ENCODE measurements at regions not wholly inside any gene's neighbourhood (a gene's known extent, or its start where the extent isn't known, plus 50 kb on each side); places are given as distances from the start of the nearest gene placed in this dataset.

- no peak for DNase-seq (ENCODE audit: low spot score in 2 of 2)
- ATAC-seq = no peak
- no peaks in the 10 kb centered on the region for H3K36me3 Mint-ChIP-seq
- H3K9me3 Mint-ChIP-seq = no peaks in the 10 kb centered on the region
- H3K27ac Mint-ChIP-seq = no peak overlapping the region
Observed at GRCh38 chr6:134738211-134738885, 211.6 kb downstream of the ALDH8A1 start.

DNA sequence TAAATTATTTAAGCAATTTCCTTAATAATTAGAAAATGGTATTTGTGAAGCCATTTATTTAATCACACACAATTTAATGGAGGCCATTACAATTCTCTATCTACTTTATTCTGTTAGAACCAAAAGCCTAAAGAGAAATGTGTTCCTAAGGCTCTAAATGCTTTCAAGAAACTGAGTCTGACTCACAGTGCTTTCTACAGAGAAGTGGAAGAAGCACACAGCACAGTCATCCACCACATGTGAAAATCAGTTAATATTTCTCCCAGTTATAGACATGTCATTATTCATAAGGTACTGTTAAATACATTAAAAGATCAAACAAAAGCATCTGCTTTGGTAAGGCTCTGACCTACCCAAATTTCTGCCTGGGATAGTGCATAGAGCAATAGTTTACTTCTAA is 214.4 kb downstream of the ALDH8A1 start:
- Mint-ChIP-seq H3K27ac (no peak overlapping the region), H3K9me3 (no peaks in the 10 kb centered on the region), H3K36me3 (no peaks in the 10 kb centered on the region)
- DNase-seq (ENCODE audit: low spot score in 2 of 2) (no peak), ATAC-seq (no peak)

GRCh38 chr6:134734312-134734869 is 215.5 kb downstream of the ALDH8A1 start:
- no peaks in the 10 kb centered on the region for H3K9me3 Mint-ChIP-seq
- ATAC-seq = no peak

GRCh38 chr6:134733801-134734200 is 216.1 kb downstream of the ALDH8A1 start:
- Mint-ChIP-seq H3K27ac (no peak overlapping the region), H3K36me3 (no peaks in the 10 kb centered on the region), H3K9me3 (no peaks in the 10 kb centered on the region)
- ATAC-seq = no peak
- no peak for DNase-seq (ENCODE audit: low spot score in 2 of 2)

More at GRCh38 chr6:134734312-134734869, 215.5 kb downstream of the ALDH8A1 start:
- Mint-ChIP-seq H3K27ac (no peak overlapping the region), H3K36me3 (no peaks in the 10 kb centered on the region)
- no peak for DNase-seq (ENCODE audit: low spot score in 2 of 2)

GRCh38 chr6:134732763-134733162 is 217.1 kb downstream of the ALDH8A1 start:
- Mint-ChIP-seq H3K27ac (no peak overlapping the region), H3K9me3 (no peaks in the 10 kb centered on the region), H3K36me3 (no peaks in the 10 kb centered on the region)
- DNase-seq (ENCODE audit: low spot score in 2 of 2) = no peak
- no peak for ATAC-seq

- no peak for DNase-seq (ENCODE audit: low spot score in 2 of 2)
- Mint-ChIP-seq H3K9me3 (no peaks in the 10 kb centered on the region), H3K36me3 (no peaks in the 10 kb centered on the region), H3K27ac (no peak overlapping the region)
- no peak for ATAC-seq
Observed at GRCh38 chr6:134731615-134732014, 218.3 kb downstream of the ALDH8A1 start.

DNA sequence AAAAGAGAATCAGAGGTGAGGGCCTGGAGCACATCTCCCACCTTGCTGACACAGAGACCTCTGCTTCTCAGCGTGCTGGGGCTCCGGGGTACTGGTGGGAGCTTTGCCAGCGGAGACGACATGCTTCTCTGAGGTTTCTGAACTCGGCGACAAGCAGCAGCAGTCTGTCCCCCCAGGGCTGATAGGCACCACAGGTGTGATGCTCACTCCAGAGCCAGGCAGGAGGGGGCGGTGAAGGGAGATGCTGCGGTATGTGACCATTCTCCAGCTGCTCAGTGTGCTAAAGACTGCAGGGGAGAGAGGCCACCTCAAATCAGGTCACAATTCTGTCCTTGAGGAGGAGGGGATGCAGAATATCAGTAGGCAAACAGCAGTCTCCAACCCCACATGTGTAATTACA is 219.9 kb downstream of the ALDH8A1 start:
- Mint-ChIP-seq H3K27ac (no peak overlapping the region), H3K9me3 (no peaks in the 10 kb centered on the region), H3K36me3 (no peaks in the 10 kb centered on the region)
- DNase-seq (ENCODE audit: low spot score in 2 of 2) = no peak
- ATAC-seq = no peak

DNA sequence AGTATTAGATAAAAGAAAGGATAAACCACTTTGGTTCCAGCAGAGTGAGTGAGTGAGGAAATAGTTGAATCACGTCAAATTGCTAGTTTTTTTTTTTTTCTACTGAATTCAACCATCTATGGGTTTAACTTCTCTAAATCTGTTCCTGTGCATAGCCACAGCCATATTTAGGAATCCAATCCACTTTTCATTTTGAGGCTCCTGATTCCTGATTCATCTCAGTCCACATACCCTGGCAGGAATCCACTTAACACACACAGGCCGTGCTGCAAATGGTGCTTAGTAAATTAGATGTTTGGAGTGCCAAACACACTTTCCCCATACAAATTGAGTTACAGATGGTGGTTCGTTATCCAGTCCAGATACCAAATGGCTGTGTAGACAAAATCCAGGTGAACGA is 220.3 kb downstream of the ALDH8A1 start:
- DNase-seq (ENCODE audit: low spot score in 2 of 2) (no peak), ATAC-seq (no peak)
- Mint-ChIP-seq H3K36me3 (no peaks in the 10 kb centered on the region), H3K27ac (no peak overlapping the region), H3K9me3 (no peaks in the 10 kb centered on the region)

DNA sequence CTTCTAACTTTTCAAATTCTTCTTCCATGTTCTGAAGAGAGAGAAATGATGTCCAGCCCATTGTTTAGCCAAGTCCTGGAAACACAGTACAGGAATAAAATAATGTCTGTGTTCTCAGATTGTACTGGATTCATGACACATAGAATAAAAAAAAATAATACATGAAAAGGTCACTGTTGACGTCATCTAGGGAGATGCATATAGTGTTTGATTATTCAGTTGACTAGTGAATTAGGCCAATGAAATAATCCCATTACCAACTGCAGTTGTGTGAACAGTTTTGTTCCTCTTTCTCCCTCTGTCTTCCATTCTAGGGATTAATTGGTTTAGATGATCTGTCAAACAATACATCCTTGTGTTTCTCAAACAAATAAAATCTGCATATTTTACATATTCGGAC is 222.8 kb downstream of the ALDH8A1 start:
- Mint-ChIP-seq H3K36me3 (no peaks in the 10 kb centered on the region), H3K9me3 (no peaks in the 10 kb centered on the region), H3K27ac (no peak overlapping the region)
- ATAC-seq (no peak), DNase-seq (ENCODE audit: low spot score in 2 of 2) (no peak)

DNA sequence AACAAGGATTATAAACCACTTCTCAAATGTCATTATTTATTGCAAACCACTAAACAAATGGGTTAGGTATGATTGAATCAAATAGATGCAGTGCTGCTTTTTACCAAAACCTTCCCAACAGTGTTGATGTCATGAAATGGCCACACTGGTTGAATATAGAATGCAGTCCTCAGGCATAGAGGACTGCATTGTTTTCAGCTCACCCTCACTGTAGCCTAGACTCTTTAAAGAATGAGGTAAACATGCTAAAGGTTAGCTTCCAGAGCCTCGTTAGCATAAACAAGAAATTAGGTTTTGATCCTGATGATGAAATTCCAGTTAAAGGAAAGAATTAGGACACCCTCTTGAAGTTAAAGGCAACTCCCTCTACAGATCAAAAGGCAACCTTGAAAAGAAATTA is 224.3 kb downstream of the ALDH8A1 start:
- Mint-ChIP-seq H3K27ac (no peak overlapping the region), H3K36me3 (no peaks in the 10 kb centered on the region)
- no peak for ATAC-seq

DNA sequence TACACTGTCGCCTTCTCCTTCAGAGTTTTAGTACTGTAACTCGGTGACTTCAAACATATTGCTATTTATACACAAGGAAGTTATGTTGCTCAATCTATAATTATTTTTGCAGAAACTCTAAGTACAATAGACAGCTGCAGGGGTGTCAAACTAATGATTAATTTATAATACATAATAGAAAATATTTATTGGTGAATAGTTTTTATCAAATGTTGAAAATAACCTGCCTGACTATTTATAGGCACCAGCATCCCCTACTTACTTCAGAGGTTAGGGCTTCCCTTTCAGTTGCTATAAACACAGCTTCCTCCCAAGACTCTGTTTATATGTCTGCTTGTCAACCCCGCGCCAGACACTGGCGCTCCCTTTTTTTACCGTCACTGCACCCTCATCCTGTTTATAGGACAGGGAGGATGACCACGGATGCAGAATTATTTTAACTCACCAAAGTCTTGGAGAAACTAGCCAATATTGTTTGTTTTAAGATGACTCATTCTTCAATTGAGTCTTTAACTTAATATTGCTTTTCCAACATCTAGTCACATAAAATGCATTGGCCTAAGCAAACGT is 225.0 kb downstream of the ALDH8A1 start:
- no peak overlapping the region for H3K27ac Mint-ChIP-seq
- no peaks in the 10 kb centered on the region for H3K9me3 Mint-ChIP-seq
- no peaks in the 10 kb centered on the region for H3K36me3 Mint-ChIP-seq
- DNase-seq (ENCODE audit: low spot score in 2 of 2) (no peak), ATAC-seq (no peak)

More for the DNA sequence above, 224.3 kb downstream of the ALDH8A1 start:
- no peak for DNase-seq (ENCODE audit: low spot score in 2 of 2)
- H3K9me3 Mint-ChIP-seq = no peaks in the 10 kb centered on the region

DNA sequence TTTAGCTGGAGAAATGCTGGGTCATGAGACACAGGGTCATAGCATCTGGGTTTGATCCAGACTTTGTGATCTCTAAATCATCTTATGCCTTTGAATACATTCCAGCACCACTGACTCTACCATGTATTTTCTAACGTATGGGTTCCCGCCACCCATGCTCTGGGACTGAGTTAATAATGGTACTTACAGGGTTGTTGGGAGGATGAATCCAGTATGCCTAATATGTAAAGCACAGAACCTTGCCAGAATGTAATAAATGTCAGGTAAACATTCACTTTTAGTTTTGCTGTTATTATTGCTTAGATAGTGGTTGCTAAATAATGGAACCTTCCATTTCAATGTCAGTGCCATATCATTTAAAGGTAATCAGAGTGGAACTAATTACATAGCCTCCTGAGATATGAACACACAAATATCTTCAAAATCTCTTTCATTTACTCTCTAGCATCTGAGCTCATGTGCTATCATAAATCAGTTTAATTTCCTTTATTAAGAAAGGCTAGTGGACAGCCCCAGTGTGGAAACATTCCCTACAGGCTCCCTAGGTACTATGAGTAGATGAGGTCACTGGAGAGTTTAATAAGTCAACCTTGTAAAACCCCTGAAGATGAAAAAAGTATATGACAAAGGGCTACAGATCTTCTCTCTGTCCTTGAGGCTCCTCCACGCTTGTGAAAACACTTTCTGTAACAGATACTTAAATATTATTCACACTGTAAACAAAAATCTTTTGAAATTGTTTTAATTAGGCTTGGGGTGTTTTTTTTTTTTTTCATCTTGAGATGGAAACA is 226.6 kb downstream of the ALDH8A1 start:
- Mint-ChIP-seq H3K36me3 (no peaks in the 10 kb centered on the region), H3K27ac (no peak overlapping the region), H3K9me3 (no peaks in the 10 kb centered on the region)
- DNase-seq (ENCODE audit: low spot score in 2 of 2) (no peak), ATAC-seq (no peak)

- ATAC-seq = no peak
- DNase-seq (ENCODE audit: low spot score in 2 of 2) = no peak
Observed at GRCh38 chr6:134722200-134722870, 227.6 kb downstream of the ALDH8A1 start.

DNA sequence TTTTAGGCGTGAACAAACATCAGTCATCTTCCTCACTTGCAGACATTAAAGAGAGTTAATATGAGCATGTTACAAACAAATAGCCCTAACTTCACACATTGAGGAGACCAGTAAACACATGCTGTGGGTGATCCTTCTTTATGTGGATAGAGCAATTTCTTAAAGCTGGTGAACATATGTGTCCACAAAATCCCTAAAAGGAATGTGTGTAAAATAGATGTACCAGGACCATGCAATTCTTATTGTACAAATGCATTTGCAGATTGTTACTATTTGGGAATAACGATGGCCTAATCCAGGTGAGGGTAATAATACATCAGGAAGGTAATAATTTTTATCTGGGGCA is 228.9 kb downstream of the ALDH8A1 start:
- H3K36me3 Mint-ChIP-seq = no peaks in the 10 kb centered on the region
- DNase-seq (ENCODE audit: low spot score in 2 of 2) (no peak), ATAC-seq (no peak)
- H3K27ac Mint-ChIP-seq = no peak overlapping the region
- no peaks in the 10 kb centered on the region for H3K9me3 Mint-ChIP-seq

More at GRCh38 chr6:134722200-134722870, 227.6 kb downstream of the ALDH8A1 start:
- Mint-ChIP-seq H3K9me3 (no peaks in the 10 kb centered on the region), H3K36me3 (no peaks in the 10 kb centered on the region), H3K27ac (no peak overlapping the region)

DNA sequence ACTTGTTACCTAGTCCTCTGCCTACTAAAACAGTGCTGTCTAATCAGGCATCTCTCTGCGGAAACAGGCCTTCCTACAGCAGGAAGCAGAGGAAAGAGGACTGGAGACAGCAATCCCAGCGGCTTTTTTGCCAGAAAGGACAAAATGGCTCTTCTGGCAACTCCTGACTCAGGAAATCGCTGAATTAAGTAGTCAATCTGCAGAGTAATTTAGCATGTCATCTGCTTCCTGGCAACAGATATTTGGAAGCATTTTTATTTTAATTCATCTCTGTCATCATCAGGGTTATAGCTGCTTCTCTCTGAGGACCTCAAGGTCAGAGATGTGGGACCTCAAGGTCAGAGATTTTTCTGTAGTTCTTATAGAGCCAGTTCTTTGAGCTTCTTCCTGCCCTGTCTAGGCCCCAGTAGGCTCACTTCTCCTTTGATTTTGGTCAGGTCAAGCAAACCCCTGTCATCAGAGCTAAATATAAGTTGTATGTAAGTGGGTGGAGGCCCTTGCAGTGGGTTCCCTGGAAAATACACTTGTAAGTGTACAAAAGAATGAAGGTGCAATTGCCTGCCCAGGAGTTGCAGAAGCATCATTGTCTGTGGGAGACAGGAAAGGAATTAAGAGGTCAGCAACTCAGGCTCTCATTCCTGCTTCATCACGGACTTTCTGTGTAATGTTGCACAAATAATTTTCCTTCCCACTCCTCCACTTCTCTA is 229.4 kb downstream of the ALDH8A1 start:
- no peak for DNase-seq (ENCODE audit: low spot score in 2 of 2)
- Mint-ChIP-seq H3K9me3 (no peaks in the 10 kb centered on the region), H3K36me3 (no peaks in the 10 kb centered on the region), H3K27ac (peak overlapping the region in 1 of 2 donors; percentile 14)
- ATAC-seq = no peak

- no peak overlapping the region for H3K27ac Mint-ChIP-seq
Observed at GRCh38 chr6:134719911-134720310, 230.0 kb downstream of the ALDH8A1 start.

More at GRCh38 chr6:134719911-134720310, 230.0 kb downstream of the ALDH8A1 start:
- Mint-ChIP-seq H3K9me3 (no peaks in the 10 kb centered on the region), H3K36me3 (no peaks in the 10 kb centered on the region)
- ATAC-seq (no peak), DNase-seq (ENCODE audit: low spot score in 2 of 2) (no peak)
